ENCODE measurements at regions not wholly inside any gene's neighbourhood (a gene's known extent, or its start where the extent isn't known, plus 50 kb on each side); places are given as distances from the start of the nearest gene placed in this dataset.
"Not testable (repeated sequence)": the region's sequence is repeated elsewhere in the genome, so short reads cannot be mapped to it uniquely, and the experiment has no call there.

DNA sequence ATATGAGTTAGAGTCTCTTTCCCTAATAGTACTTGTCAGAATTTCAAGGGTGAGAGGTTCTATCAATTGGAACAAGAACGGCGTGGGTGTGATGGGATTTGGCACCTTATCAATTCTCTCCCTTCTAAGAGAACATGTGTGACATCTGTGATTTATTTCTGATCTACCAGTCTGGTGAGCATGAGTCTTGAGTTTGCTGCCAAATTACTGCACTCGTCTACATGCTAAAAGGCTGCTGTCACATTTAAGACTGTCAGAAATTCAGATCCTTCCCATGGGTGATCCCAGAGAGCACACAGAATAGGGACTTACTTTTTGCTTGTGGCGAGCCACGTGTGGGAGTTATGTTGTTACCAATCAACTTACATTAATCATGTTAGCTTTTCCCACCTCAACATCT is 370.2 kb upstream of the SASH1 start:
- DNase-seq (ENCODE audit: low read depth in 3 of 3) = no peak

GRCh38 chr6:147973806-147974205 is 368.8 kb upstream of the SASH1 start:
- no peak for DNase-seq (ENCODE audit: low read depth in 3 of 3)

GRCh38 chr6:147974376-147974775 is 368.3 kb upstream of the SASH1 start:
- no peak for DNase-seq (ENCODE audit: low read depth in 3 of 3)

- no peak for DNase-seq (ENCODE audit: low read depth in 3 of 3)
Observed at GRCh38 chr6:147977851-147978465, 364.7 kb upstream of the SASH1 start.

DNA sequence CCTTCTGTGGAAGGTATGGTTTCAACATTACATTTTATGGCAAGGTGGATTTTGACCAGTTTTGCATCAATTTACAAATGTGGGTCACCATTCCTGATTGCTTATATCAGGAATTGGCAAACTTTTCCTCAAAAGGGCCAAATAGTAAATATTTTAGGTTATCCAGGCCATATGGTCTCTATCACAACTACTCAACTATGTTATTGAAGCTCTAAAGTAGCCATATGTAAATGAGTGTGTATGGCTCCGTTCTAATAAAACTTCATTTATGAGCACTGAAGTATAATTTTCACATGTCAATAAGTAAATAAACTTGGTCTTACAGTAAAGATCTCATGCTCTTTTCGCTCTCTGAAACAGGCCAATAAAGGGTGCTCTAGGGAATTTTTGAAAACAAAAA is 362.7 kb upstream of the SASH1 start:
- DNase-seq (ENCODE audit: low read depth in 3 of 3) = no peak

DNA sequence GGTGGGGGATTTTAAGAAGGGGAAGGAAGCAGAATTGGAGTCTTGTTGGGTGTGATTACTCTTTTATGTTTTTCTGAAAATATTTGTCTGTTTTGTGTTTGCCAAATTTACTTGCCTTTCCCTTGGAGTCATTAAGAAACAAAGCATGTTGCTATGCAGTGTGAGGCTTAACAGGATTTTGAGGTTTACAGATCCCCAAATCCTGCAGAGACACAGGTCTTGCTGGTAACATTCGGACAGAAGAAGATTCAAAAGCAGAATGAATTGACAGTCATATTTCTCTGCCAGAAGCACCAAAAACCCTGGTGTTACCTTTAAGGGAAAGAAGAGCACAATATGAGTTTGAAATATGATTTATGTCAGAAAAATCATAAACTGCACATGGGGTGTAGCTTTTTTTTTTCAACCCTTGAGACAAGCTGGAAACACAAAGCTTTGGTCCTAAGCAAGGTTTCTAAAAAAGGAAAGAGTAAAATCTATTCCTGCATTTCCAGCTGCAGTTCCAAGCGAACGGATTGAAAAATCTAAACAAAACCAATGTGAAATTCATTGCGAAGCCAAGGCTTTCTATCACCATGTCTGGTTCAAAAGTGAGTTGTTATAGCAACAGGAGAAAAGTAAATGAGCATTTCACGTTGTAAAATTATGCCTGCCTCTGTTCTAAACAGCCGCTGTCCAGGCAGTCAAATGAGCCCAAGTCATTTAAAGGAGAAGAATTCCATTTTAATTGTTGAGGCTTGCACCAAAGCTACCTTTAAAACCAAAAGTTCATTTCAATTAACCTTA is 358.9 kb upstream of the SASH1 start:
- DNase-seq (ENCODE audit: low read depth in 3 of 3) = no peak

- no peak for DNase-seq (ENCODE audit: low read depth in 3 of 3)
Observed at GRCh38 chr6:147986846-147987245, 355.8 kb upstream of the SASH1 start.

DNA sequence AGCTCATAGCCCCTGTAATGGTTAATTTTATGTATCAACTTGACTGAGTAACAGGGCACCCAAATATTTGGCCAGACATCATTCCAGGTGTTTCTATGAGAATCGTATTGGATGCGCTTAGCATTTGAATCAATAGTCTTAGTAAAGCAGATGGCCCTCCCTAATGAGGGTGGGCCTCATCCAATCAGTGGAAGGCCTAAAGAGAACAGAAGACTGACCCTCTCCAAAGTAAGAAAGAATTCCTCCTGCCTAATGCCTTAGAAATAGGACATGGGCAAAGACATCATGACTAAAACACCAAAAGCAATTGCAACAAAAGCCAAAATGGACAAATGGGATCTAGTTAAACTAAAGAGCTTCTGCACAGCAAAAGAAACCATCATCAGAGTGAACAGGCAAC is 352.5 kb upstream of the SASH1 start:
- no peak for DNase-seq (ENCODE audit: low read depth in 3 of 3)

DNA sequence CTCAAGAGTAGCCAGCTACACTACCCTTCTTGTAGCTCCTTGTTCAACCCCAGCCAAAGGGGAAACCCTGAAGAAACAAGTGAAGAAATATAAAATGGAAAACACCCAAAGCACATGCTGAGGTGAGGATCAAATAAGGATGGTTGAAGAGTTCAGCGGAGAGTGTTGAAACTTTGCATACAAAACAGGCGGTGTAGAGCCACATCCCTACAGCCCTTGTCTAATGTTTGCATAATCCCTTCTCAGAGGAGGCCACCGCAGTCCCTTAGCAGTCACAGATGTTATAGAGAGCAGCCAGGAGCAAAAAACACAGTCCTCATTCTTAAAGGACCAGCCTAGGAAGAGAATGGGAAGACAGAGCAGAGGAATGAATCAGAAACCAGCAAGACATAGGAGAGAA is 350.7 kb upstream of the SASH1 start:
- no peak for DNase-seq (ENCODE audit: low read depth in 3 of 3)

DNA sequence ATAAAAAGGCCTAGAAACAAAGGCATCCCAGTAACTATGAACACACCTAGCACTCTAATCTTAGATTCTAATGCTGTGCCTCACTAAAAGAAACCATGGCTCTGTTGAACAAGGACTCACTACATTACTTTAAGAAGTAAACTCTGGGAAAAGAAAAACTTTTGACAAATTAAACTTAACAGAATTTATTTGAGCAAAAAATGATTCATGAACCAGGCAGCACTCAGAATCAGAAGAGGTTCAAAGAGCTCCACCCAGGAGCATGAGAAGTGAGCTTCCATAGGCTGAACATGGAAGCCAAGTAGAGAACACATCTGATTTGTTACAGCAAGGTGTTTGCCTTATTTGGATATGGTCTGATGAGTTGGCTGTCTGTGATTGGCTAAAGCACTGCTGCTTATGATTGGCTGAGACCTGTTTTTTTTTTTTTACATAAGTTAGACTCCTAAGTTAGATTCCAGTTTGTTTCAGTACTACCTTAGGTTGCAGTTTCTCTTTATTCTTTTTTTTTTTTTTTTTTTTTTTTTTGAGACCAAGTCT is 343.6 kb upstream of the SASH1 start:
- no peak for DNase-seq (ENCODE audit: low read depth in 3 of 3)

DNA sequence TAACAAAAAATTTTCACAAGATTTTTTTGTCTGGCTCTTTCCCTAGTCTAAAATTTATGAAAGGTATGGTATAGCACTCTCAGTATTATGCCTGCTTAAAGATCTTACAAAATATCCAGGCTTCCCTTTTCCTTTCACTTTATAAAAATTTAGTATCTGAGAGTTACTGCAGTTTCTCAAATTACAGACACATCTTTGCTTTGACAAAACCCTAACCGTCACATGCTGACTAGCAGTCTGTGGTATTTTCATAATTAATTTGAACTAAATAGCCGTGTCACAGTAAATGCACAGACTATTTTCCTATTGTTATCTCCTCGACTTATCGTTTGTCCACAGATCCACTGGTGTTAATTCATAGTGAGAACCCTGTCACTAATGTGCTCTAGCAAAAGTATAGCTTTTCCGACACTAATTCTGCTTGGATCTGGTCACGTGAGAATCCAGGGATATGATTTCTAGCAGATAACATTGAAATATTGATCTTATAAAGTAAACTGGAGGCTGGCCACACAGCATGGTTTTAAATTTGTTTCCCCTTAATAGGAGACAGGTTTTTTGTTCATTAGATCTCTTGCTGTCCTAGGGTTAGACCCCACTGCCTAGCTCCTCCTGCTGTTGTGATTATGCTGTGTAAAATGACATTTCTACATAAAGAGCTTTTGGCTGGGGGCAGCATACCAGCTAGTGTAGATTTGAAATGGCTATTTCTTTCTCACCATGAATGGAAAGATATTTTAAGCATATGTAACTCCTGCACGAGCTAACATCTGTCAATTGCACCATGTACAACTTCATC is 340.6 kb upstream of the SASH1 start:
- DNase-seq (ENCODE audit: low read depth in 3 of 3) = no peak

DNA sequence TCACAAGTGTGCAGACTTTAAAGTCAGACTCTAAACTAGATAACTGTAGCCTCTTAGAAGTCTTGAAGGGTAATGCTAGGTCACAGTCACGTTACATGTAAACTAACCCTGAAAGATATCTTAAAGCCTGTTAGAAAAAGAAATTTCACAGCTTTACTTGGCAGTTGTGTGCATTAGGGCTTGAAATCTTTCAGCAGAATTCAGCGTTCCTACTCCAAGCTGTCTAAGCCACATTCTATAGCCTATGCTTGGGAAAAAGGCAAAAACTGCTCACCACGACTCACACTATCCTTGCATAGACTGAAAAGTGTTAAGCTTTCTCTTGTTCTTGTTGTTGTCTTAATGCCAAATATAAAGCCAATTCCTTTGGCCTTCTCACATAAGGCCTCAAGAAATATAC is 338.0 kb upstream of the SASH1 start:
- no peak for DNase-seq (ENCODE audit: low read depth in 3 of 3)

DNA sequence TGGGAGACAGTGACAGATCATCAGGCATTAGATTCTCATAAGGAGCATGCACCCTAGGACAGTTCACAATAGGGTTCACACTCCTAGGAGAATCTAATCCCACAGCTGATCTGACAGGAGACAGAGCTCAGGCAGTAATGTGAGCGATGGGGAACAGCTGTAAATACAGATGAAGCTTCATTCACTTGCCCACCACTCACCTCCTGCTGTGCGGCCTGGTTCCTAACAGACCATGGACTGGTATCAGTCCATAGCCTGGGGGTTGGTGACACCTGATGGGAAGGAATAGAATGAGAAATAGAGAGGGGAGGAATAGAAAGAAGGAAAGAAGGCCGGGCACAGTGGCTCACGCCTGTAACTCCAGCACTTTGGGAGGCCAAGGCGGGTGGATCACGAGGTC is 336.8 kb upstream of the SASH1 start:
- no peak for DNase-seq (ENCODE audit: low read depth in 3 of 3)

DNA sequence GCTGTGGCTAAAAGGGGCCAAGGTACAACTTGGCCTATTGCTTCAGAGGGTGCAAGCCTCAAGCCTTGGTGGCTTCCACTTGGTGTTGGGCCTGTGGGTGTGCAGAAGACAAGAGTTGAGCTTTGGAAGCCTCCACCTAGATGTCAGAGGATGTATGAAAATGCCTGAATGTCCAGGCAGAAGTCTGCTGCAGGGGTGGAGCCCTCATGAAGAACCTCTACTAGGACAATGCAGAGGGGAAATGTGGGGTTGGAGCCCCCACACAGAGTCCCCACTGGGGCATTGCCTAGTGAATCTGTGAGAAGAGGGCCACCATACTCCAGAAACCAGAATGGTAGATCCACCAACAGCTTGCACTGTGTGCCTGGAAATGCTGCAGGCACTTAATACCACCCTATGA is 332.1 kb upstream of the SASH1 start:
- DNase-seq (ENCODE audit: low read depth in 3 of 3) = not testable (repeated sequence)

- DNase-seq (ENCODE audit: low read depth in 3 of 3) = no peak
Observed at GRCh38 chr6:148016013-148016412, 326.6 kb upstream of the SASH1 start.

DNA sequence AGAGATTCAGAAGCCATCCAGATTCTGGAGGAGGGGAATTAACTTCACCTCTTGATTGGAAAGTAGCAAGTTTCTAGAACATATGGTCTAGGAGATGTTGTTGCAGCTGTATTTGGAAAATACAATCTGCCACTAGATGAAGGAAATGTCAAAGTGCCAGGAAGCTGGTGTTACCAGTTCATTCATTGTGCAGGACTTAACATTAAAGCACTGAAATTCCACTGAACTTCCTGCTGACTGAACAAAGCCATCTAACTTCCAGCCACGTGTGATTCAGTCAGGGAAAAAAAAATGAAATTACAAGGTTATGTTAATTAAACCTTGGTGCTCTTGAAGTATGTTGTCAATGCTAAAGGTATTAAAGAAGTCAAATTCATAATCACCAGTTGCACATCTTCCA is 321.5 kb upstream of the SASH1 start:
- no peak for DNase-seq (ENCODE audit: low read depth in 3 of 3)

DNA sequence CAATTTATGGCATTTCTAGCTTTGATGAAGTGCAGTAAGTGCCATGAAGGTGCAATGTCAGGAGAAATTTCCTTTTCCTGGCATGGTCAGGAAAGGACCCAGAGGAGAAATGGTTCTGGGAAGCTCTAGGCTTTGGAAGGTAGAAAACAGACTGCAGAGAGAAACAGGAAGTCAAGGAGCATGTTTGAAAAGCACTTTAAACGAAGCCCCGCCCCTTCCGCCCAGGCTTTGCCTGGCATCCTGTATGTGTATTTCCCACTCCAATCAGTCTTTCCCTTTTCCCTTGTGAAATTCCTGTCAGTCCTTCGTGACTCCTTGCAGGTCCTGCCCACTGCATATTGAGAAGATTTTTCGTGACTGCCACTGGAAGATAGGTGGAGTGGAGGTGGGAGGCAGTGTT is 320.9 kb upstream of the SASH1 start:
- no peak for DNase-seq (ENCODE audit: low read depth in 3 of 3)

- DNase-seq (ENCODE audit: low read depth in 3 of 3) = not testable (repeated sequence)
Observed at GRCh38 chr6:148022279-148022678, 320.4 kb upstream of the SASH1 start.

DNA sequence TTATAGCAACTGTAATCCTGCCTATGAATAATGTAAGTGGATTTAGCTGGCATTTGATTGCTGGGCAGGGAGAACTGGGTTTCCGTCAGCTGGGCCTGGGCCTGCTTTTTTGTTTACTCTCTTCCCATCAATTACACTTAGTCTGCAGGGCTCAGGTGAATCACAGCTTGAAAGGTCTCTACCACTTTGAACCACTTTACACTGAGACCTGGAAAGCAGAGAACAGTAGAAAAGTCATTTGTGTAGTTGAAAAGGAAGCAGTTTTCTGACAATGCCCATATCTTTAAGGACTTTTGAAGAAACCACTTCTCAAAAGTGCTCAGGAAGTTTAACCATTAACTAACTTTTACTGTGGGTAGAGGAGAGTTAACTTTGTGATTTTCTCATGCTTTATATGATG is 315.4 kb upstream of the SASH1 start:
- no peak for DNase-seq (ENCODE audit: low read depth in 3 of 3)

- DNase-seq (ENCODE audit: low read depth in 3 of 3) = no peak
Observed at GRCh38 chr6:148035806-148036390, 306.7 kb upstream of the SASH1 start.

GRCh38 chr6:148037496-148037895 is 305.1 kb upstream of the SASH1 start:
- no peak for DNase-seq (ENCODE audit: low read depth in 3 of 3)

DNA sequence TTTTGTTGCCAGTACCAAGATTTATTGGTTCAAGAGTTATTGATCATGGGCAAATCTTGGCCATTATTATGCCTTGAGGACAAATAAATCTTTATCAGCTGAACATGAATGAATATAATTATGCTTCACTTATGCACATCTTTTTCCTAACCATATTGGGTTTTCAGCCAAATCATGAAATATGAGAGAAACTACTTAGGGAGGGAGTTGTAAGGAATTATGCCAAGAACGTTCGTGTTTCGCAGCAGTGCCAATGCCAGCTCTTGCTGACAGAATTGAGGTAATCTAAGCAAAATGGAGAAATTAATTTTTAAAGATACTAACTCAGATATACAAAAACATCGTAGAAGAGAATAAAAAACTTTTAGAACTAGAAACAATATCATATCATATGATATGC is 301.1 kb upstream of the SASH1 start:
- no peak for DNase-seq (ENCODE audit: low read depth in 3 of 3)
